Mesothelial cell of epicardium (in vitro differentiated cells): ENCODE measurements at regions not wholly inside any gene's neighbourhood (a gene's known extent, or its start where the extent isn't known, plus 50 kb on each side); places are given as distances from the start of the nearest gene placed in this dataset.

Experiments used
- DNase-seq, 2 experiments: peaks; one replicate each; pipeline ENCODE4 v3.0.0; 2021; ENCODE audit warnings: low spot score in 2 of 2; ENCODE audit not compliant: unreplicated experiment in 2 of 2
- H3K27ac Mint-ChIP-seq: 2 replicates; pipeline ENCODE4 v1.8.0; 2021; ENCODE audit warnings: mixed read lengths
- H3K27me3 Mint-ChIP-seq: 2 replicates; pipeline ENCODE4 v1.8.0; 2021; ENCODE audit warnings: low read depth, mixed read lengths
- H3K36me3 Mint-ChIP-seq: 2 replicates; pipeline ENCODE4 v1.8.0; 2021; ENCODE audit warnings: mixed read lengths
- H3K4me1 Mint-ChIP-seq: 2 replicates; pipeline ENCODE4 v1.8.0; 2021; ENCODE audit warnings: mixed read lengths
- H3K4me3 Mint-ChIP-seq: 2 replicates; pipeline ENCODE4 v1.8.0; 2021; ENCODE audit warnings: mild to moderate bottlenecking, moderate library complexity, mixed read lengths
- H3K9me3 Mint-ChIP-seq: 2 replicates; pipeline ENCODE4 v1.8.0; 2021; ENCODE audit warnings: mixed read lengths
- CTCF ChIP-seq: fragments of 200-600 bp; sonication (generic); IDR thresholded peaks from one replicate; pipeline ENCODE4 v1.5.0; 2021; ENCODE audit warnings: antibody characterized with exemption; ENCODE audit not compliant: unreplicated experiment

DNA sequence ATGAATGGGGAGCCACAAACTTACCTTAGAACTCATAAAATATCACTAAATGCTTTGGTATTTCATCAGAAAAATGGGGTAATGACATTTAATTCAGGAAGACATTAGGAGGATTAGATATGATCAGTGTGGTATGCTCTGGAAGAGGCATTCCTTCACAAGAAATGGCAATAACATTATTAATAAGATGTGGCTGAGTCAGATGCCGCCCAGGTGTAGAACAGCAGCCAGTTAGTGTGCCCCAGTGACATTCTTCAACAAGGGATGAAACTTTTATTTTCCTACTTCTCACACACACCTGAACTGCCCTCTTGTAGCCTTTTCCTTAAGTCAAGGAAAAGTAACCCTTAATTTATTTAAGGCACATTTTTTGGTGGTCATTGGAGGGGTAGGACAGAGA, 69.2 kb upstream of the DYNAP start:
- Mint-ChIP-seq H3K4me1 (no peaks in the 10 kb centered on the region), H3K4me3 (no peak overlapping the region), H3K36me3 (no peaks in the 10 kb centered on the region), H3K27ac (no peak overlapping the region), H3K27me3 (no peaks in the 10 kb centered on the region), H3K9me3 (peaks cover 4% of the 10 kb centered on the region)
- no peak for DNase-seq
- TF ChIP-seq CTCF, result no peak

GRCh38 chr18:54528942-54529376, 62.1 kb upstream of the DYNAP start:
- Mint-ChIP-seq H3K27ac (no peak overlapping the region), H3K9me3 (peaks cover 6% of the 10 kb centered on the region), H3K27me3 (peaks cover 8% of the 10 kb centered on the region), H3K36me3 (no peaks in the 10 kb centered on the region), H3K4me1 (peaks cover 7% of the 10 kb centered on the region), H3K4me3 (no peak overlapping the region)
- DNase-seq, result no peak
- TF ChIP-seq CTCF, result no peak

GRCh38 chr18:54529444-54529843, 61.6 kb upstream of the DYNAP start:
- no peak overlapping the region for H3K4me3 Mint-ChIP-seq
- peaks cover 8% of the 10 kb centered on the region for H3K27me3 Mint-ChIP-seq
- no peak for TF ChIP-seq CTCF
- H3K27ac Mint-ChIP-seq, result no peak overlapping the region
- peaks cover 7% of the 10 kb centered on the region for H3K4me1 Mint-ChIP-seq
- H3K36me3 Mint-ChIP-seq, result no peaks in the 10 kb centered on the region
- peaks cover 6% of the 10 kb centered on the region for H3K9me3 Mint-ChIP-seq
- DNase-seq, result no peak

DNA sequence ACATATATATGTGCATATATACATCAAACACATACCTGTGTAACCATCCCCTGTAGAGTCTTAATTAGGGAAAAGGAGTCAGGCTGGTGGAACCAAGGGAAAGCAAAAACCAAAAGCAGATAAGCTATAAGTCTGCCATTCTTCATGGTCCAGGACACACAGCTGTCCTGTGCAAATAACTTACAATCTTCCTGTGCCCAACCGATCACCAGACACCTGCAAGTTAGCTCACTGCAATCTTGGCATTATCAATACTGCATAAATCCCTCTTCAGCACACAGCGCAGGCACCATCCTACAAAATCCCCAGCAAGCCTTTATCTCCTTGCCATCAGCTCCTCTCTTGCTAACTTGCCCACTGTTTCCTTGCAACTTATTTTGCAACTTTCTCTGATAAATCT, 60.8 kb upstream of the DYNAP start:
- Mint-ChIP-seq H3K36me3 (no peaks in the 10 kb centered on the region), H3K4me1 (peaks cover 7% of the 10 kb centered on the region), H3K27ac (no peak overlapping the region), H3K27me3 (peaks cover 8% of the 10 kb centered on the region), H3K4me3 (no peak overlapping the region), H3K9me3 (peaks cover 6% of the 10 kb centered on the region)
- DNase-seq, result no peak
- no peak for TF ChIP-seq CTCF

DNA sequence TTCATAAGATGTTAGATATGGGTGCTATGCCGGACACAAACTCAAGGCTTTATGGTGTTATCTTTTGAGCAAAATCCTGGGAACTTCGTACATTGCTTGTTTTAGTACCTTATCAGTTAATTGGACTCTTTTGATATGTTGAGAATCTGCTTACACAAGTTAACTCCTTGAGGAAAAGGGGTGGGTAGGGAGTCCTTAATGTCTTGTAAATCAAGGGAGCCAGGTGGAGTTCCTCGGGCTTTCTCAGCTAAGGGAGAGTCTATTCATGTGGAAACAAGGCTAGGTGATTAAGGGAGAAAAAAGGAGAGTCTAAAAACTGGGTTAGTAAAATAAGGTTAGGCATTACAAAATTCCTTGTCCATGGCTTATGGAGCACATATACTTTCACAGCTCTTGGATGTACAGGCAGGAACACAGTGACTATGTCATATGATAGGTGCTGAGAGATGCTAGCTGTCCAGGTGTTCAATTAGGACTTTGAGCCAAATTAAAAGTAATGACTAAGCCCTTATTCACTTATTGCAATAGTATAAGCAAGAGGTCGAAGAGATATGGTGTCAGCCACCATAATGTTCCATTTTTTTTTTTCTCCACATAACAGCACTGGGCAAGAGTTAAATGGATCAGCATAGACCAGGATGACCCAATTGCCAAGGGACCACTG, 59.5 kb upstream of the DYNAP start:
- Mint-ChIP-seq H3K36me3 (no peaks in the 10 kb centered on the region), H3K27me3 (peaks cover 8% of the 10 kb centered on the region), H3K4me3 (no peak overlapping the region), H3K4me1 (peaks cover 7% of the 10 kb centered on the region), H3K9me3 (peaks cover 6% of the 10 kb centered on the region), H3K27ac (no peak overlapping the region)
- no peak for DNase-seq
- TF ChIP-seq CTCF, result no peak

DNA sequence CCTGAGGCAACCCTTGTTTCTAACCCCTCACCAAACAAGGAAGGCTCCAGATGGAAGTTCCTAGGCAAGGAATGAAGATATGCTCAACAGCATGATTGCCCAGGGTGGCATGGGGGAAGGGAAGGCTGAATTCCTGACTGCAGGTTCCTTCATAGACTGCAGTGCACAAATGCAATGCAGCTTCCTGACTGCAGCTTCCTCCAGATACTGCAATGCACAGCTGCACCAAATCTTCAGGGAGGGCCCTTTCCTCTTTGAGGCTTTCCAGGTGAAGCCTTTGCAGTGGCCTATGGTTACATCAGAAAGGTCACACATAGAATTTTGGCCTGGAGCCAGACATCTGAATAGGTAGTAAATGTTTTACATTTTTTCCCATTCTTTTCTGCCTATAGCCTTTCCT, 58.8 kb upstream of the DYNAP start:
- H3K36me3 Mint-ChIP-seq, result no peaks in the 10 kb centered on the region
- no peak overlapping the region for H3K27ac Mint-ChIP-seq
- peaks cover 6% of the 10 kb centered on the region for H3K9me3 Mint-ChIP-seq
- peaks cover 7% of the 10 kb centered on the region for H3K4me1 Mint-ChIP-seq
- H3K27me3 Mint-ChIP-seq, result peaks cover 8% of the 10 kb centered on the region
- DNase-seq, result no peak
- no peak for TF ChIP-seq CTCF
- no peak overlapping the region for H3K4me3 Mint-ChIP-seq
